ENCODE measurements at regions not wholly inside any gene's neighbourhood (a gene's known extent, or its start where the extent isn't known, plus 50 kb on each side); places are given as distances from the start of the nearest gene placed in this dataset.

DNA sequence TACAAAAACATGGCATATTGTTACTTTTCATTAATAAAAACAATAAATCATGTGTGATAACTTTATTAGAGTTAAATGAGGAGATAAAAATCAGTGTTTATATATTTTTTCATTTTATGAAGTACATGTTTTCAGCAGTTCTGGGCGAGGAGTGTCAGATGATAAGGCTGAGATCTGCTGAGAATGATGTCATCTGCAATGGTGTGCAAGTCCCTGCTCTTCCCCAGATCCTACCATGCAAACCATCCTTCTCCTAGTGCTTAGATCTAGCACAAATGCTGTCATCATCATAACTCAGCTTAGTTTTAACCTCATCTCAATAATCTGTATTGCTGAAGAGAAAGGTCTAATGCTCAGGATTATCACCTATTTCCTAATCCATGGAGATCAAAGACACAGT, 214.4 kb upstream of the DAB1 start:
- TF ChIP-seq CTCF (IDR thresholded peaks at IDR 0.05): no peak

DNA sequence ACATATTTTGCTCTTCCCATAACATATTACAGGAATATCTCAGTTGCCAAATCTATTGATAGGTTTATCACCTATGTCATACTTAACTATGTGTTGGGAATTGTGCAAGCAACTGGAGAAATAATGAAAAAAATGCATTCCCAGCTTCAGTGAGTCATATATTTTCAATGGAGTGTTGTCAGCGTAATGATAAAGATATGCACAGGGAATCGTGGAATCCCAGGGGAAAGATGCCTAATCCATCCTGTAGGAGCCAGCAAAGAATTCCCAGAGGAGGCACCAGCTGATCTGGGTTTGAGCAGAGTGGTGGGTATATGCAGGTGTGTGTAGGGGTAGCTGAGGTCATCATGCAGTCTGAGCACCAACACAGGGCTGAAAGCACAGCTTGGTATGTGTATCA, 213.3 kb upstream of the DAB1 start:
- TF ChIP-seq CTCF (IDR thresholded peaks at IDR 0.05): no peak

- TF ChIP-seq CTCF (IDR thresholded peaks at IDR 0.05): no peak
Measured at GRCh38 chr1:57633881-57634280, 210.0 kb upstream of the DAB1 start.

DNA sequence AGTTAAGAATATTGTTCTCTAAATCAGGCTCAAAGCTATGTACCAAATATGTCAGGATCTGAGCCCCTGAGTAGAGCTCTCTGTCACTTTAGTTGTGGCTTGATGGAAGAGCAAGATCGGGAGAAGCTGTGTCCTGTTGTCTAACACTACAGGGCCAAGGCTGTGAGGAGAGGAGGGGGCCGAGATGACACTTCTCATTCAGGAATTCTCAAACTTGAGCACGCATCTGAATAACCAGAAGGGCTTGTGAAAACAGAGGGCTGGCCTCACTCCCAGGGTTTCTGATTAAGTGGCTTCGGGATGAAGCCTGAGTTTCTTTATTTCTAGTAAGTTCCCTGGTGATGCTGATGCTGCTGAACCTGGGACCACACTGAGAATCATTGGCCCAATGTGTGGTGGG, 209.2 kb upstream of the DAB1 start:
- TF ChIP-seq CTCF (IDR thresholded peaks at IDR 0.05): no peak

GRCh38 chr1:57632401-57632800, 208.5 kb upstream of the DAB1 start:
- no peak for TF ChIP-seq CTCF (IDR thresholded peaks at IDR 0.05)

DNA sequence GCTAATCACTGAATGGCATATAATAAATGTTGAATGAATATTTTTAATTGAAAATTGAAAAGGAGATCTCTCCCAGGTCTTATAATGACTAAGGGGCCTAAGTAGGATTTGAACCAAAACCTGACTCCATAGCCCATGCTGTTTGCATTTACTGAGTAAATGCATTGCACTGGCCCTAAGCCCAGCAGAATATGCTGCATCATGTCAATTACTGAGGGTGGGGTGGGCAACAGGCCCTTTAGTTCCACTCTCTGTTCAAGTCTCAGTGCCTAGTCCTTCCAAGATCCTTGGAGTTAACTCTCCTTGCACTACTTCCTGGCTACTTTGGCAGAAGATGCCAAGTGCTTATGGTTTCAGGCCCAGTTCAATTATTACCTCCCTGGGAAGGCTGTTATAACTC, 203.8 kb upstream of the DAB1 start:
- no peak for TF ChIP-seq CTCF (IDR thresholded peaks at IDR 0.05)

DNA sequence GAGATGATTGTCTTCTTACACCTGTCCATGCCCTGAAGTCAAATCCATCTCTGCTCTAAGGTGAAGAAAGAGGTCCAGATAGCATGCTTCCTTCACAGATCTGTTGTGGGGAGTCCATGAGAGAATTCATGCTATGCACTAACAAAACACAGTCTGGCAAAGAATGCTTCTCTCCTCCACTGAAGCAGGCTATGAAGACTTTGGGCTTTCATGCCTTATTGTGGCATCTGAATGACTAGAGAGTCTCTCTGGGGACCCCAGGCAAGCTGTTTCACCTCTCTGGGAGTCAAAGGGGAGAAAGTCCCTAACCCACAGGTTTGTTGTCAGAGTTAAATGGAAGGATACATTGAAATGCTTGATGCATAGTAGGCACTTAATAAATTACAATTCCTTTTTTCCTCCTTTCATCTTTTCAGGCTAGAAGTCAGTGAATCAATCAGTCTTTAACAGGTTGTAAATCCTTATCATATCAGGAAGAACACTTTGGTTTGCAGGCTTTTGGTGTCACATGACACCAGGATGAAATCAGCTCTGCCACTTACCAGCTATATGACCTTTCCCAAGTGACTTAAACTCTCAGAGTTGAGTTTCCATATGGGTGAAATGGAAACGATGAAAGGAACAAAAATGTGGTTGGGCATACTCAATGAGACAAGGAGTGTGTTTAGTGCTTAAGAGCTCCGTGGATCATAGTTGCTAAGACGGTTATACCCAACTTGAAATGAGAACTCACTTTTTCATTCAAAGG, 200.1 kb upstream of the DAB1 start:
- TF ChIP-seq CTCF (IDR thresholded peaks at IDR 0.05): no peak
